DND-41 (cell line): ENCODE measurements at regions not wholly inside any gene's neighbourhood (a gene's known extent, or its start where the extent isn't known, plus 50 kb on each side); places are given as distances from the start of the nearest gene placed in this dataset.

Experiments used
- EZH2 ChIP-seq: IDR thresholded peaks from 3 replicates; pipeline ENCODE4 v1.6.1; 2012; ENCODE audit warnings: borderline replicate concordance, low read depth, mild to moderate bottlenecking, moderate library complexity, low read length, inconsistent platforms; ENCODE audit not compliant: severe bottlenecking
- TF ChIP-seq, protein P1 (sequence below): IDR thresholded peaks from 2 replicates; pipeline ENCODE4 v1.5.1; 2012; ENCODE audit warnings: borderline replicate concordance, low read length, moderate library complexity, mild to moderate bottlenecking; ENCODE audit not compliant: poor library complexity, severe bottlenecking; ENCODE audit errors: extremely low read depth

DNA sequence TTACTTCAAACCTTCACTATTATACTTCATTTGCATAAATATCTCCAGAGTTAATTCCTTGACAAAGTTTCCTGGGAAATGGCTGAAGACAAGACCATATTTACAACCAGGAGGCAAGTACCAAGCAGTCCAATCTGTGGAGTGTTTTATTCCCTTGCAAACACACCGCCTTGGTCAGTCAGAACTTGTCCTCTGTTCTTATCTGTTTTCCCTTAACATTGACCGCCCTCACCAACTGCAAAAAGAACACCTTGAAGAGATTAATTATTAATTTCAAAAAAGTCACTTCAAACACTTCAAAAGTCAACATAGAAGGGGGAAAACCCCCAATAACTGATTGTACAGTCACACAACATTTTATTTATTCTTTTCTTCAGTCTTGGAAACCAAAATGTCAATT lies 269.0 kb upstream of the RGMB start:
- TF ChIP-seq EZH2 = no peak
- TF ChIP-seq, protein P1, sequence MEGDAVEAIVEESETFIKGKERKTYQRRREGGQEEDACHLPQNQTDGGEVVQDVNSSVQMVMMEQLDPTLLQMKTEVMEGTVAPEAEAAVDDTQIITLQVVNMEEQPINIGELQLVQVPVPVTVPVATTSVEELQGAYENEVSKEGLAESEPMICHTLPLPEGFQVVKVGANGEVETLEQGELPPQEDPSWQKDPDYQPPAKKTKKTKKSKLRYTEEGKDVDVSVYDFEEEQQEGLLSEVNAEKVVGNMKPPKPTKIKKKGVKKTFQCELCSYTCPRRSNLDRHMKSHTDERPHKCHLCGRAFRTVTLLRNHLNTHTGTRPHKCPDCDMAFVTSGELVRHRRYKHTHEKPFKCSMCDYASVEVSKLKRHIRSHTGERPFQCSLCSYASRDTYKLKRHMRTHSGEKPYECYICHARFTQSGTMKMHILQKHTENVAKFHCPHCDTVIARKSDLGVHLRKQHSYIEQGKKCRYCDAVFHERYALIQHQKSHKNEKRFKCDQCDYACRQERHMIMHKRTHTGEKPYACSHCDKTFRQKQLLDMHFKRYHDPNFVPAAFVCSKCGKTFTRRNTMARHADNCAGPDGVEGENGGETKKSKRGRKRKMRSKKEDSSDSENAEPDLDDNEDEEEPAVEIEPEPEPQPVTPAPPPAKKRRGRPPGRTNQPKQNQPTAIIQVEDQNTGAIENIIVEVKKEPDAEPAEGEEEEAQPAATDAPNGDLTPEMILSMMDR = no peak
